ENCODE measurements at regions not wholly inside any gene's neighbourhood (a gene's known extent, or its start where the extent isn't known, plus 50 kb on each side); places are given as distances from the start of the nearest gene placed in this dataset.

DNA sequence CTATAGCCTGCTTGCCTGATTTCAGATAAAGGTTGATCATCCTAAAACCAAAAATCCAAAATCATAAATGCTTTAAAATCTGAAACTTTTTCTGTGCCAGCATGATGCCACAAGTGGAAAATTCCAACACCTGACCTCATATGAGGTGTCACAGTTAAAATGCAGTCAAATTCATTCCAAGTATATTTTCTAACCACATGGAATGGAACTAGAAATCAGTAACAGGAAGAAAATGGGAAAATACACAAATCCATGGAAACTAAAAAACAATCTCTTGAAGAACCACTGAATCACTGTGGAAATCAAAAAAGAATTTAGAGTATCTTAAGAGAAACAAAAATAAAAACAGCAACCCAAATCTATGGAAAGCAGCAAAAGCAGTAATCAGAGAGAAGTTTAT, 297.5 kb upstream of the COX7C start:
- no peaks in the 10 kb centered on the region for H3K9me3 ChIP-seq (ENCODE audit: control insufficient read depth, low read length)
- no peak for DNase-seq
- no peak overlapping the region for H3K9ac ChIP-seq (ENCODE audit: extremely low read depth, low read length, poor library complexity, severe bottlenecking)
- TF ChIP-seq, protein P1, sequence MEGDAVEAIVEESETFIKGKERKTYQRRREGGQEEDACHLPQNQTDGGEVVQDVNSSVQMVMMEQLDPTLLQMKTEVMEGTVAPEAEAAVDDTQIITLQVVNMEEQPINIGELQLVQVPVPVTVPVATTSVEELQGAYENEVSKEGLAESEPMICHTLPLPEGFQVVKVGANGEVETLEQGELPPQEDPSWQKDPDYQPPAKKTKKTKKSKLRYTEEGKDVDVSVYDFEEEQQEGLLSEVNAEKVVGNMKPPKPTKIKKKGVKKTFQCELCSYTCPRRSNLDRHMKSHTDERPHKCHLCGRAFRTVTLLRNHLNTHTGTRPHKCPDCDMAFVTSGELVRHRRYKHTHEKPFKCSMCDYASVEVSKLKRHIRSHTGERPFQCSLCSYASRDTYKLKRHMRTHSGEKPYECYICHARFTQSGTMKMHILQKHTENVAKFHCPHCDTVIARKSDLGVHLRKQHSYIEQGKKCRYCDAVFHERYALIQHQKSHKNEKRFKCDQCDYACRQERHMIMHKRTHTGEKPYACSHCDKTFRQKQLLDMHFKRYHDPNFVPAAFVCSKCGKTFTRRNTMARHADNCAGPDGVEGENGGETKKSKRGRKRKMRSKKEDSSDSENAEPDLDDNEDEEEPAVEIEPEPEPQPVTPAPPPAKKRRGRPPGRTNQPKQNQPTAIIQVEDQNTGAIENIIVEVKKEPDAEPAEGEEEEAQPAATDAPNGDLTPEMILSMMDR (conservative IDR thresholded peaks at IDR 0.05) = no peak
- H3K36me3 ChIP-seq (ENCODE audit: control insufficient read depth, insufficient read depth, low read length) = no peaks in the 10 kb centered on the region
- Mint-ChIP-seq H3K27me3 (ENCODE audit: insufficient read depth) (no peaks in the 10 kb centered on the region), H3K36me3 (ENCODE audit: low read depth) (no peaks in the 10 kb centered on the region), H3K4me1 (no peaks in the 10 kb centered on the region), H3K4me3 (no peak overlapping the region), H3K9me3 (no peaks in the 10 kb centered on the region), H3K27ac (no peak overlapping the region)
- H3K27ac ChIP-seq (ENCODE audit: low read depth, low read length) = no peak overlapping the region
- no peaks in the 10 kb centered on the region for H3K4me1 ChIP-seq (ENCODE audit: control insufficient read depth, insufficient read depth, low read length)
- H3K4me3 ChIP-seq (ENCODE audit: low read length) = no peak overlapping the region
- no peaks in the 10 kb centered on the region for H3K27me3 ChIP-seq (ENCODE audit: control insufficient read depth, insufficient read depth, low read length, poor library complexity, severe bottlenecking)

DNA sequence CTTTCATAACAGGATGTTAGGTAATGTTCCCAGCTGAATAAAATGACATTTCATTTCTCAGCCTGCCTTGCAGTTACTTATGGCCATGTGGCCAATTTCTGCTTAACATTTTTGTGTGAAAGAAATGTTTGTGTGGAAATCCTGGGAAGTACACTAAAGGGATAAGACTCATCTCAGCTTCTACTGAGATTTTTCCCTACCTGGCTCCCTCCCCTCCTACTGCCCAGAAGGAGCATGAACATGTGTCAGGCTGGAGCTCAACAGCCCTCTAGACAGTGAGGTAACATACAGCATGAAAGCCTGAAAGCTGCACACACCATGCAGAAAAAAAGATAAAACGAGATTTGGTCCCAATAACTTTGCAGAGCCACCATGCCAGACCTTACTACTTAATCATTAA, 288.4 kb upstream of the COX7C start:
- Histone ChIP-seq H3K27me3 (ENCODE audit: control insufficient read depth, insufficient read depth, low read length, poor library complexity, severe bottlenecking) (no peaks in the 10 kb centered on the region), H3K36me3 (ENCODE audit: control insufficient read depth, insufficient read depth, low read length) (no peaks in the 10 kb centered on the region), H3K4me3 (ENCODE audit: low read length) (no peak overlapping the region), H3K4me1 (ENCODE audit: control insufficient read depth, insufficient read depth, low read length) (no peaks in the 10 kb centered on the region), H3K9me3 (ENCODE audit: control insufficient read depth, low read length) (no peaks in the 10 kb centered on the region), H3K9ac (ENCODE audit: extremely low read depth, low read length, poor library complexity, severe bottlenecking) (no peak overlapping the region), H3K27ac (ENCODE audit: low read depth, low read length) (no peak overlapping the region)
- Mint-ChIP-seq H3K36me3 (ENCODE audit: low read depth) (no peaks in the 10 kb centered on the region), H3K27me3 (ENCODE audit: insufficient read depth) (no peaks in the 10 kb centered on the region), H3K4me1 (no peaks in the 10 kb centered on the region), H3K4me3 (no peak overlapping the region), H3K9me3 (no peaks in the 10 kb centered on the region), H3K27ac (no peak overlapping the region)
- no CpG with 5 or more reads among the region's 1 CpG for WGBS, 2 experiments (ENCODE audit: insufficient coverage in 1 of 2, insufficient read length in 1 of 2)
- TF ChIP-seq, protein P1 (conservative IDR thresholded peaks at IDR 0.05) = no peak
- DNase-seq = no peak

DNA sequence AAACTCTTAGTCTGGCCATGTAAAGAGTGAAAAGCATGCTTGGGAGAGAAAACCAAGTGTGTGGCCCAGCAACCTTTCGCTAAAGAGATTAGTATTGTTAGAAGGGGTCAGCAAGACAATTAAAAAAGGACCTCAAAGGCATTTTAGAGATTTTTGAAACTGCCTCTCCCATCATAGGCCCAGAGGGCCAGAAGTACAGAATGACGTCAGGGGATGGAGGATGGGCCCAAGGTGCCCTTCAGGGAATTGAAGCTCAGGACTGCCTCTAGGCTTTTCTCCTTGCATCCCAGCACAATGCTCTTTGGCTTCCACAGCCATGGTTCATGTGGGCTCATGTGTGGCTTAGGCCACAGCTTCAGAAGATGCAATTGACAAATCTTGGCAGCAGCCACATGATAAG, 287.0 kb upstream of the COX7C start:
- H3K36me3 Mint-ChIP-seq (ENCODE audit: low read depth) = no peaks in the 10 kb centered on the region
- no peaks in the 10 kb centered on the region for H3K27me3 ChIP-seq (ENCODE audit: control insufficient read depth, insufficient read depth, low read length, poor library complexity, severe bottlenecking)
- H3K9me3 ChIP-seq (ENCODE audit: control insufficient read depth, low read length) = no peaks in the 10 kb centered on the region
- H3K4me3 Mint-ChIP-seq = no peak overlapping the region
- no peaks in the 10 kb centered on the region for H3K4me1 Mint-ChIP-seq
- H3K9me3 Mint-ChIP-seq = no peaks in the 10 kb centered on the region
- no peaks in the 10 kb centered on the region for H3K4me1 ChIP-seq (ENCODE audit: control insufficient read depth, insufficient read depth, low read length)
- 91 to 100% methylated on average over 1 to 2 of the region's 2 CpGs for WGBS, 2 experiments (ENCODE audit: insufficient coverage in 1 of 2, insufficient read length in 1 of 2)
- H3K27ac ChIP-seq (ENCODE audit: low read depth, low read length) = no peak overlapping the region
- H3K27ac Mint-ChIP-seq = no peak overlapping the region
- no peak overlapping the region for H3K4me3 ChIP-seq (ENCODE audit: low read length)
- DNase-seq = no peak
- no peaks in the 10 kb centered on the region for H3K36me3 ChIP-seq (ENCODE audit: control insufficient read depth, insufficient read depth, low read length)
- TF ChIP-seq, protein P1 (conservative IDR thresholded peaks at IDR 0.05) = no peak
- no peaks in the 10 kb centered on the region for H3K27me3 Mint-ChIP-seq (ENCODE audit: insufficient read depth)
- no peak overlapping the region for H3K9ac ChIP-seq (ENCODE audit: extremely low read depth, low read length, poor library complexity, severe bottlenecking)
